ENCODE measurements at regions not wholly inside any gene's neighbourhood (a gene's known extent, or its start where the extent isn't known, plus 50 kb on each side); places are given as distances from the start of the nearest gene placed in this dataset.

DNA sequence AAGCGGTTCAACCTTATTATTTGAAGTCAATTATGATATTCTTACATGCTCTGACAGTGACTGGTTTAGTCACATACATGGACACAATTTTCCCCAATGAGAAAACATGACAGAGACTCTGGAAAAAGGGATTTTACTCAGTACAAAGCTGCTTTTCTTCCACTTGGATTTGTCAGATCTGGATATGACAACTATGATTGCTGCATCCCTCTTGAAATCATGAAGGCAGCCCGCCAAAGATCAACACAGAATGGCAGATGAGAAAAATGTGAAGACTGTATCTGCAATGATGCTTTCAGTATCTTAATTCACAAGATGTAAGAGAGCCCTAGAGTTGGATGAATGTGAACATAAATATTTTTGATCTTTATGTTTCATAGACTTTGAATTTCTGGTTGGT lies 439.6 kb downstream of the CDH8 start:
- no peak for DNase-seq (ENCODE audit: low read depth)

DNA sequence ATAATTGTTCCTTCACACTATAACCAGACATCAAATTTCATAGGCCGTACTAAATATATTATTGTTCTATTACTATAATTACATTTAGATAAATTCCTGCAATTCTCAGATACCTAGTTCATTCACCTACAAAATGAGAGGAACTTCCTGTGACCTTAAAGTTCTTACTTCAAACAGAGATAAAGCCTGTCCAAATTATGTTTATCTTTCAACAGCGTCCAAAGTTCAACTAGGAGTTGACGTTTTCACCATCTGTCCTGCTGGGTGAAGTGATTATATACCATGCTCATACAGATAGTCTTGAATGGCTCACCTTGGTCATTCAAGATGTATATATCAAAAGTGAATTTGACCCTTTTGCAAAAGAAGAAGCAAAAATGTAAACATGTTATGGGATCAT lies 440.6 kb downstream of the CDH8 start:
- DNase-seq (ENCODE audit: low read depth) = no peak

DNA sequence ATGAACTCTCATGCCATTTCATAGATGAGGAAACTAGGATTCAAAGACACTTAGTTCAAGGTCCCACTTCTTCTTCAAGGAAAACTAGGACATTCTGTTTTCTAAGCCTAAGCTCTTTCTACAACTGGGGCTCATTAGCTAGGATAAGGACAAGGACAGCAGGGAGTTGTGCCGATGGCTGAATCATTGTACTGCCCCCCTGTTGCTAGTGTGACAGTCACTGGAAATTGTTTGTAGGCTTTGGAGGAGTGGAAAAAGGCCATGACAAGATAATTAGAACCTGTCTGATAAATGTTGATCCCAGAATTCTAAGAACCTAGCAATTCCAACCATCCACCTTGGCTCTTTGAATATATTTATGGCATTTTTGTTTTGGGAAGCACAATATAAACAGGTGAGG lies 445.7 kb downstream of the CDH8 start:
- no peak for DNase-seq (ENCODE audit: low read depth)

DNA sequence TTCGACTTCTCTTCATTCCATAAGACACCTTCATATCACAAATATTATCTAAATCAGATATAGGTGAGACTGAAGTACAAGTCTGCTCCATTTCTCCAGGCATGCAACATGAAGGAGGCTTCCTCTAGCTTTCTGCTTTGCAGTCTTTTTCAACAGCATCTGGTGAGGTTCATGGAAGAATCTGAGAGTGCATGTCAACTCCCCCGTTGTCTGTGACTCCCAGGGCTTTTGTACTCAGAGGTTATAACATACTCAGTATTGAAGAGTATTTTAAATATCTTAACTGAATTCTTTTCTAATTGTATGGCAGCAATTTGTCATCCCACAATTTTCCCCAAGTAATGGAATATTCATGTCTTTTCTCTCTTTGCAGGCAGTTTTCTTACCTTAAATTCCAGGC lies 448.7 kb downstream of the CDH8 start:
- no peak for DNase-seq (ENCODE audit: low read depth)

- DNase-seq (ENCODE audit: low read depth) = no peak
These were observed 454.7 kb downstream of the CDH8 start for GRCh38 chr16:61581417-61582046.

DNA sequence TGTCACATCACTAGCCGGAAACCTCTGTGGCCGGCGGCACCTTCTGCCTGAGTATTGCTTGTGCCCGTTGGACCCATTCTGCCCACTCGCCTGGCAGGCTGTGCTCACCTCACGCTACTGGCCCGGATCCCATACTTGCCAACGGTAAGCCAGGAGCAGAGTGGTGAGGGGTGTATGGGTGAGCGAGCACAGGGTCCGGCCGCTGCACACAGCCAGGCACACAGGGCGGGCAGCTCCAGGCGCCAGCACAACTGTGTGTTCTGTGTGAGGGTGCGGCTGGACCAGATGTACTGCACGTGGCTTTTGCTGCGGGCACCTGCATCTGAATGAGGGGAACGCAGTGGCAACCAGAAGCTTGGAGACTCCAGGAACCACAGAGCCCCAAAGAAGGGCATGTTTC lies 455.7 kb downstream of the CDH8 start:
- DNase-seq (ENCODE audit: low read depth) = no peak

GRCh38 chr16:61579195-61579594 lies 457.0 kb downstream of the CDH8 start:
- DNase-seq (ENCODE audit: low read depth) = no peak

GRCh38 chr16:61576476-61576875 lies 459.8 kb downstream of the CDH8 start:
- no peak for DNase-seq (ENCODE audit: low read depth)

DNA sequence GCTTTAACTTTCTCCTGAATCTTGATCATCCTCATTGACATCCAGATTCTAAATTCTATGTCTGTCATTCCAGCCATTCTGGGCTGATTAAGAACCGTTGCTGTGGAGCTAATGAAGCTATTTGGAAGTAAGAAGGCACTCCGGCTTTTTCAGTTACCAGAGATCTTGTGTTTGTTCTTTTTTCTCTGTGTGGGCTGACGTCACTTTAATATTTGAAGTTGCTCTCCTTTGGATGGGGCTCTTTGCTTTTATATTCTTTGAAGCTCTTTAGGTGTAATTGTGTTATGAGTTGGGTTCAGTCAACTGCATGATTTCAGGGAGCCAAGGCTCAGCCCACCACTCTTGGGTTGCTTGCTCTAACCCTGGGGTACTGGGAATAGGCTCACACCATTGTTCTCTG lies 460.6 kb downstream of the CDH8 start:
- DNase-seq (ENCODE audit: low read depth) = no peak

- no peak for DNase-seq (ENCODE audit: low read depth)
These were observed 467.2 kb downstream of the CDH8 start for GRCh38 chr16:61569028-61569427.

DNA sequence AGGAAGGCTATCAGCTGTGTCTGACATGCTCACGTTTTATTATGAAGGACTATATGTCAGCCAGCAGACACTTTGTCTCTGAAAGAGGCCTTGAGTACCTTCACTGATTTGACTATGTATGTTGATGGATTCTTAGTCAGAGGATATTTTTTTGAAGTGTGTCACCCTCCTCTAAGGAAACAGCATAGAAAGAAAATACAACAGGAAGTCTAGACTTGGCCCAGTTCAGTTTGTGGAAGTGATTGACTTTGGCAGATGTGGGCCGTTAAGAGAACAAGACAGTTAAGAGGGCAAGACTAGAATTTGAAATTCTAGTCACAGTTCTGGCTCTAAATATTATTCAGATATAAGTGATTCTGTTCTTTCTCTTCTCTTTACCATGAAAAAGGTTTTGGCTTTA lies 471.5 kb downstream of the CDH8 start:
- no peak for DNase-seq (ENCODE audit: low read depth)

- DNase-seq (ENCODE audit: low read depth) = no peak
These were observed 480.4 kb downstream of the CDH8 start for GRCh38 chr16:61555718-61556441.

GRCh38 chr16:61549327-61549726 lies 486.9 kb downstream of the CDH8 start:
- DNase-seq (ENCODE audit: low read depth) = no peak

DNA sequence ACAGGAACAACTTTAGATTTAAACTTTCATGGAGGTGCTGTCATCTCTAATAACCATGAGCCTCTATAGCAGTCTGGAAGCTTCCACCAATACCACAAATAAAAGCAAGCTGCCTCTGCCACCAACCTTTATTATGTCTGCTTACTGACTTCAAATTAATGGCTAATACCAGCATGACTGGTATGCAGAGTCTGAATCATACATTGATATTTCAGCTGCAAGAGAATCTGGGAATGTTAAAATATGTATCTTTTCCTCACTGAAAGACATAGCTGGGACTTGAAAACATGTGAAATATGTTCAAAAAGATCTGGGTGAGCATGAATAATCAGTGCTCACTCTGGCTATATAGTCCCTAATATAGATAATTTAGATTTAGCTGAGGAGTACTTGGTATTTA lies 488.6 kb downstream of the CDH8 start:
- no peak for DNase-seq (ENCODE audit: low read depth)

- DNase-seq (ENCODE audit: low read depth) = no peak
These were observed 492.1 kb downstream of the CDH8 start for GRCh38 chr16:61544165-61544564.

- DNase-seq (ENCODE audit: low read depth) = no peak
These were observed 496.0 kb downstream of the CDH8 start for GRCh38 chr16:61540216-61540615.

DNA sequence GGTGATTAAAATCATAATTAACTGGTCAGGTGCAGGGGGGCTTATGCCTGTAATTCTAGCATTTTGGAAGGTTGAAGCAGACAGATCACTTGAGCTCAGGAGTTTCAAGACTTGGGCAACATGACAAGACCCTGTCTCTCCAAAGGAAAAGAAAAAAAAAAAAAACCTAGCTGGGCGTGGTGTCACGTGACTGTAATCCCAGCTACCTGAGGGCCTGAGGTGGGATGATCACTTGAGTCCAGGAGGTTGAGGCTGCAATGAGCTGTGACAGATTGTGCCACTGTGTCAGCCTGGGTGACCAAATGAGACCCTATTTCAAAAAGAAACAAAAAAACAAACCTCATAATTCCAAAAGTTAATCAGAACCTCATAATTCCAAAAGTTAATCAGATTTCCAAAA lies 505.5 kb downstream of the CDH8 start:
- no peak for DNase-seq (ENCODE audit: low read depth)

DNA sequence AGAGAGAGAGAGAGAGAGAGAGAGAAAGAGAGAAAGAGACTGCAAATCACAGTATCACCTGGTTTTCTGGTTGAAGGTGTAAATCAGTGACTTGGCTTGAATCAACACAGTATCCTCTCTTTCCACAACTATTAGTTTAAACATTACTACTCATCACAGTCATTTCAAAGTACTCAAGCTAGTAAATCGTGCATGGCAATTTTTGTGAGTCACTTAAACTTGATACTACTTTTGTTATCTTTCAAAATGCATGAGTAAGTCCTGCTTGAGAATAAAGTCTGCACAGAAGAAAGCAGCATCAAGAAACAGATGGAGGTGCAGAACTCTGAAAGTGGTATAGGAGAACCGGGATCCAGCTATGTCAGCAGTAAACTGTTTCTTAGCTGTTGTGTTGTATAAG lies 535.4 kb downstream of the CDH8 start:
- DNase-seq (ENCODE audit: low read depth) = no peak

- DNase-seq (ENCODE audit: low read depth) = no peak
These were observed 556.0 kb downstream of the CDH8 start for GRCh38 chr16:61480250-61480649.

GRCh38 chr16:61471737-61472136 lies 564.5 kb downstream of the CDH8 start:
- DNase-seq (ENCODE audit: low read depth) = no peak

DNA sequence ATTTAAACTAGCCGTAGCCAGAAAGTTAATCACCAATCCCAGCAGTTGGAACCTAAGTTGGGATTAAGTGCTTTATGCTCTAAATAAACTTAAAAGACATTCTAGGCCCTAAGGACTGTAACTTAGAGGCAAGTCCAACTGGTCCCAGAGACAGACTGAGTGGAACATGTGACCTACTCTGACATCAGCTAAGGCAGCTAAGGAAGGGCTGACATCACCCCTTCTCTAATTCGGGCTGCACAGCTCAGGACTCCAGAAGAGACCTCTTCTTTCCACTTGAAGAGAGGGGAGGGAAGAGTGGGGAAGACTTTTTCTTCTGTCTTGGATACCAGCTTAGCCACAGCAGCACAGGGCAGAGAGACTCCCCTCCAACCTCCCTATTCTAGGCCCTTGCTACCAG lies 565.2 kb downstream of the CDH8 start:
- no peak for DNase-seq (ENCODE audit: low read depth)

GRCh38 chr16:61465285-61465684 lies 571.0 kb downstream of the CDH8 start:
- DNase-seq (ENCODE audit: low read depth) = no peak

DNA sequence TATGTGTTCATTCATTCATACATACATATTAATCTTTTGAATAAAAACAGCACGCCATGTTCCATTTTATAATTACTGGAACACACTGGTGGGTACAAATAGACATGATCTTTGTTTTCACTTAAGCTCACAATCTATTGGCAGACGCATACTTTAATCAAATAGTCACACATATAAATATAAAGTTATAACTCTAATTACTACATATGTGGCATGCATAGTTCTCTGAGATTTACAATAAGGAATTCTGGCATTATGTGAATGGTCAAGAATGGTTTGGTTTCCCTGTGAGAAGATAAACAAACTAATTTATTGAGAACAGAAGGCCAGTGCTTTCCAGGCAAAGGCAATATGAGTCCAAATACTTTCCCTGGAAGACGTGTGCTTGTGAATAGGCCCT lies 576.2 kb downstream of the CDH8 start:
- DNase-seq (ENCODE audit: low read depth) = no peak

DNA sequence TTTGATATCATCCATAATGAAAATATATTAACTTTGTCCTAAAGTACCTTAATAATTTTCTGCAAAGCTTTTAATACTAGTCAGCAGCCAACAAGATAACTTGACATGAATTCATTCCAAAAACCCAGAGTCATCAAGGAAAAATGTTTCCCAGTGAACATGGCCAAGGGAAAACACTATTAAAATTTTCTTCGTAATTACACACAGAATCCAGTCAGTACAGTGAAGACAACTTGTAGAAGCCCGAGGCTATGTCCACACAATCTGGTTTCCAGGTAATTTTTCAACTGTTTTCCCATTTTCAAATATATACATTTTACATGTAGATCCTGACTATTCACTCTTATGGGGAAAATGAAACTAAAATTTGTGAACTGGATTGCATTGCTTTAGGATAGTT lies 600.9 kb downstream of the CDH8 start:
- no peak for DNase-seq (ENCODE audit: low read depth)
